HFF-Myc (cell line): ENCODE measurements at regions not wholly inside any gene's neighbourhood (a gene's known extent, or its start where the extent isn't known, plus 50 kb on each side); places are given as distances from the start of the nearest gene placed in this dataset.

Source experiments
- DNase-seq: peaks from one replicate; pipeline ENCODE4 v3.0.0-alpha.2; 2011; ENCODE audit warnings: low read depth; ENCODE audit errors: extremely low read depth
- H3K4me3 ChIP-seq: replicated peaks from 2 replicates; pipeline ENCODE4 v1.5.1; 2011; ENCODE audit warnings: low read depth, mild to moderate bottlenecking, control low read depth, low read length
- CTCF ChIP-seq: IDR thresholded peaks from 2 replicates; pipeline ENCODE4 v1.5.1; 2012; ENCODE audit warnings: mild to moderate bottlenecking, low read depth, low read length, control low read depth; ENCODE audit errors: missing control alignments

DNA sequence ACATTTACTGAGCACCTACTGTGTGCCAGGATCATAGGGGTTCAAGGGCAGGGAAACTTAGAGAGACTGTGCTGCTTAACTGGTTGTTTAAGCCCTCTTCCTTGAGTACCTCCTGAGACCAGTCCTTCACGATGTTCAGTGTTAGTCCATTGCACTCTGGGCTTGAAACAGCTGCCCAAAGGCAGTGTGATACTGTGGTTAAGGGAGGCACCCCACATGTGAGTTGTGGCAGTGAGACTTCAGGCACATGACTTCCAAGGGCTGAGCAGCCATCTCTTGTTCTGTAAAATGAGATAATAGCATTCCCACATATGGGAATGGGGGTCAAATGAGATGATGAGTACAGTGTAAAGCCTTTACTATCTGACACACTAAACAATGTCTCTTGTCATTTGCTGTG, 75.1 kb downstream of the LINGO1 start:
- no peak overlapping the region for H3K4me3 ChIP-seq
- no peak for DNase-seq
- TF ChIP-seq CTCF, result no peak

DNA sequence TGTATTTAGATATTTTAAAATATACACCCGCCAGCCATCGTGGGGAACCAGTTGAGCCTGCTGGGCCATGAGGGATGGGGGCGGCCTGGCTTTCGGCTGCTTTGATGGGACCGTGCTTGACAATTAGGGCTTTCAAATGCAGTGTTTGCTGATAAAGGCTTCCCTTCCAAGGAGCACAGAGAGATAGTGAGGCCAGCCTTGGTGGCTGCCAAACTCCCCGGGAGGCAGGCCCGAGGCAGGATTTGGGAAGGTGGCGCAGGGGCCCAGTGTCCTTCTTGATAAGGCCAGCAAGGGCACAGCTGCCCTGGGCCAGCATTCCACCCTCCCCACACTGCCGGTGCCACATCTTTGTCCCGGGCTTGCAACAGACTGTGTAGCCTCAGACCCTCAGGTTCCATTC, 75.6 kb downstream of the LINGO1 start:
- DNase-seq, result no peak
- no peak for TF ChIP-seq CTCF
- no peak overlapping the region for H3K4me3 ChIP-seq

GRCh38 chr15:77556622-77557021, 76.1 kb downstream of the LINGO1 start:
- DNase-seq, result no peak
- no peak overlapping the region for H3K4me3 ChIP-seq
- TF ChIP-seq CTCF, result no peak

DNA sequence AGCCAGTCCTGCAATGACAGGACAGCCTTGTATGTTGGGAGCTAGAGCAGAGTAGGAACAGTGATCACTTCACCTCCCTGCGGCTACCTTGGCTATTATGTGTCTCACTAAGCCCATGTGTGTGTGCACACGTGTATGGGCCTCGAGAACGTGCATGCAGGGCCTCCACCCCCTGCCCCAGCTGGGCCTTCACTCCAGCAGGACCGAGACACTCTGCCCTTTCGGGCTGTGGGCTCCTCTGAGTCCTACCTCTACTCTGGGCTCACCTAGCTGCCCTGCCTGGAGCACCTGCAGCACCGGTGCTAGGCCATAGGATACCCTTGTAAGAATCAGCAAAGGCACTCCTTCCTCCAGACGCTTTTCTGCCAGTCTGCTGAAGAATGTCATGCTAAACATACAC, 77.5 kb downstream of the LINGO1 start:
- no peak for DNase-seq
- no peak for TF ChIP-seq CTCF
- H3K4me3 ChIP-seq, result no peak overlapping the region

- DNase-seq, result no peak
- no peak overlapping the region for H3K4me3 ChIP-seq
- no peak for TF ChIP-seq CTCF
These were observed 78.2 kb downstream of the LINGO1 start for GRCh38 chr15:77554306-77555080.

- DNase-seq, result no peak
- H3K4me3 ChIP-seq, result no peak overlapping the region
- no peak for TF ChIP-seq CTCF
These were observed 79.0 kb downstream of the LINGO1 start for GRCh38 chr15:77553695-77554094.

GRCh38 chr15:77553257-77553656, 79.5 kb downstream of the LINGO1 start:
- DNase-seq, result no peak
- no peak overlapping the region for H3K4me3 ChIP-seq
- TF ChIP-seq CTCF, result no peak
